GM23338 (cell line): ENCODE measurements at regions not wholly inside any gene's neighbourhood (a gene's known extent, or its start where the extent isn't known, plus 50 kb on each side); places are given as distances from the start of the nearest gene placed in this dataset.

Source experiments
- ATAC-seq: fragments of 200-7000 bp; cut with Tn5 transposase; 3 replicates; pipeline ENCODE4 v1.9.1; 2020
- DNase-seq: peaks from one replicate; pipeline ENCODE4 v3.0.0-alpha.2; 2015; ENCODE audit warnings: low spot score
- H2AFZ ChIP-seq: fragments of 200-600 bp; sonication (generic); 2 replicates; pipeline ENCODE4 v1.8.0; 2016; ENCODE audit warnings: antibody characterized with exemption, mild to moderate bottlenecking, moderate library complexity
- H3F3A ChIP-seq: fragments of 200-600 bp; sonication (generic); replicated peaks from 2 replicates; pipeline ENCODE4 v1.8.0; 2017; ENCODE audit warnings: antibody characterized with exemption, mixed run types, low read depth
- H3K27ac ChIP-seq: fragments of 200-600 bp; sonication (generic); 2 replicates; pipeline ENCODE4 v1.6.1; 2016; ENCODE audit warnings: low read depth
- H3K27me3 ChIP-seq: fragments of 200-600 bp; sonication (generic); 2 replicates; pipeline ENCODE4 v1.8.0; 2016; ENCODE audit warnings: mild to moderate bottlenecking, mixed run types, moderate library complexity; ENCODE audit not compliant: insufficient read depth
- H3K36me3 ChIP-seq: fragments of 200-600 bp; sonication (generic); 2 replicates; pipeline ENCODE4 v1.8.0; 2016; ENCODE audit warnings: mild to moderate bottlenecking; ENCODE audit not compliant: insufficient read depth
- H3K4me1 ChIP-seq: fragments of 200-600 bp; sonication (generic); 2 replicates; pipeline ENCODE4 v1.8.0; 2016; ENCODE audit warnings: mild to moderate bottlenecking, moderate library complexity; ENCODE audit not compliant: insufficient read depth
- H3K4me2 ChIP-seq: fragments of 200-600 bp; sonication (generic); 2 replicates; pipeline ENCODE4 v1.7.1; 2017; ENCODE audit warnings: mixed run types
- H3K4me3 ChIP-seq: fragments of 200-600 bp; sonication (generic); 2 replicates; pipeline ENCODE4 v1.6.1; 2016; ENCODE audit warnings: mixed run types
- H3K79me2 ChIP-seq: fragments of 200-600 bp; sonication (generic); replicated peaks from 2 replicates; pipeline ENCODE4 v1.8.0; 2017; ENCODE audit warnings: mild to moderate bottlenecking; ENCODE audit not compliant: insufficient read depth
- H3K9me2 ChIP-seq: fragments of 200-600 bp; sonication (generic); 2 replicates; pipeline ENCODE4 v1.8.0; 2017; ENCODE audit not compliant: insufficient read depth
- H4K20me1 ChIP-seq: fragments of 200-600 bp; sonication (generic); replicated peaks from 2 replicates; pipeline ENCODE4 v1.8.0; 2017; ENCODE audit warnings: mild to moderate bottlenecking; ENCODE audit not compliant: insufficient read depth
- H3K27ac Mint-ChIP-seq: 2 replicates; pipeline ENCODE4 v1.8.0; 2020; ENCODE audit warnings: inconsistent platforms, mild to moderate bottlenecking, moderate library complexity, mixed read lengths
- H3K27me3 Mint-ChIP-seq: 3 replicates; pipeline ENCODE4 v1.8.0; 2022; ENCODE audit warnings: low read depth, mild to moderate bottlenecking, moderate library complexity, mixed read lengths, inconsistent platforms; ENCODE audit not compliant: insufficient read depth, poor library complexity
- H3K36me3 Mint-ChIP-seq: 3 replicates; pipeline ENCODE4 v1.8.0; 2021; ENCODE audit warnings: low read depth, mild to moderate bottlenecking, inconsistent platforms, moderate library complexity, mixed read lengths
- H3K4me1 Mint-ChIP-seq: 3 replicates; pipeline ENCODE4 v1.8.0; 2020; ENCODE audit warnings: mild to moderate bottlenecking, inconsistent platforms, mixed read lengths
- H3K4me3 Mint-ChIP-seq: 3 replicates; pipeline ENCODE4 v1.8.0; 2021; ENCODE audit warnings: moderate library complexity, mild to moderate bottlenecking, inconsistent platforms, mixed read lengths
- H3K9me3 Mint-ChIP-seq: 3 replicates; pipeline ENCODE4 v1.8.0; 2020; ENCODE audit warnings: moderate library complexity, mild to moderate bottlenecking, inconsistent platforms, mixed read lengths
- ETS1 ChIP-seq: IDR thresholded peaks from 2 replicates; pipeline ENCODE4 v1.6.1; 2016; ENCODE audit warnings: antibody characterized with exemption
- EZH2 ChIP-seq: fragments of 200-600 bp; sonication (generic); IDR thresholded peaks from one replicate; pipeline ENCODE4 v1.8.0; 2017; ENCODE audit warnings: antibody characterized with exemption, mild to moderate bottlenecking, low read depth; ENCODE audit not compliant: unreplicated experiment
- EZH2phosphoT487 ChIP-seq: fragments of 200-600 bp; sonication (generic); IDR thresholded peaks from one replicate; pipeline ENCODE4 v1.8.1; 2018; ENCODE audit warnings: antibody characterized with exemption; ENCODE audit not compliant: unreplicated experiment
- NANOG ChIP-seq: IDR thresholded peaks from 2 replicates; pipeline ENCODE4 v1.6.1; 2016; ENCODE audit warnings: antibody characterized with exemption, borderline replicate concordance
- POLR2AphosphoS5 ChIP-seq: IDR thresholded peaks from 2 replicates; pipeline ENCODE4 v1.6.1; 2016; ENCODE audit warnings: antibody characterized with exemption, low read depth
- ZNF114 ChIP-seq: fragments of 250-450 bp; sonication (Bioruptor Pico); IDR thresholded peaks from 2 replicates; pipeline ENCODE4 v1.5.0; 2020; ENCODE audit warnings: mild to moderate bottlenecking, moderate library complexity
- ZNF331 ChIP-seq: fragments of 250-450 bp; sonication (Bioruptor Pico); IDR thresholded peaks from 2 replicates; pipeline ENCODE4 v1.5.0; 2020; ENCODE audit warnings: low read depth, mild to moderate bottlenecking, moderate library complexity
- ZNF462 ChIP-seq: fragments of 250-450 bp; sonication (Bioruptor Pico); IDR thresholded peaks from 2 replicates; pipeline ENCODE4 v1.5.0; 2020; ENCODE audit warnings: mild to moderate bottlenecking, moderate library complexity

DNA sequence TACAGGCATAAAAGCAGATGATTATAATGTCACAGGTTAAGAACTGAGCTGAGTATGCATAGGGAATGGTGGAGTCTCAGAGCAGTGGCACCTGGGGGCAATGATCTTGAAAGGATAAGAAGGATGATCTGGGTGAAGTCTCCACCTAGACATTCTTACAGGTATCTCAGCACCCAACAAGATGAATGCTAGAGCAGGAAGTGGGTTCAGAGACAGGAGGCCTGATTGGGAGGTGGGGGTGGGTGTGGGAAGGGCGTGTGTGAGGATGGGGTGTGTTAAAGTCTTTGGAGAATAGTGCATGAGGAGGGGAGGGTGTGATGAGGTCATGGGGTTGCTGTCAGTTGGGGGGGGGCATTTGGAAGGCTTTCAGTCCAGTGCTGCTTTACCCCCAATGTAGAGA, 78.8 kb upstream of the UPP2 start:
- Histone ChIP-seq H3K36me3 (no peaks in the 10 kb centered on the region), H3K27me3 (no peaks in the 10 kb centered on the region), H4K20me1 (no peaks in the 10 kb centered on the region), H2AFZ (no peak overlapping the region), H3K4me1 (no peaks in the 10 kb centered on the region), H3K27ac (no peak overlapping the region), H3K79me2 (no peaks in the 10 kb centered on the region), H3K4me3 (no peak overlapping the region), H3K4me2 (no peak overlapping the region), H3F3A (no peaks in the 10 kb centered on the region), H3K9me2 (peaks cover 6% of the 10 kb centered on the region; the same call in 1 of the 2 replicates)
- no peaks in the 10 kb centered on the region for H3K27me3 Mint-ChIP-seq
- no peaks in the 10 kb centered on the region for H3K36me3 Mint-ChIP-seq
- TF ChIP-seq ZNF462 (CRISPR knock-in tag) (no peak), POLR2AphosphoS5 (no peak), NANOG (no peak), EZH2 (no peak), EZH2phosphoT487 (no peak), ZNF331 (CRISPR knock-in tag) (no peak), ZNF114 (CRISPR knock-in tag) (no peak), ETS1 (no peak)
- DNase-seq (no peak), ATAC-seq (no peak)
- no peaks in the 10 kb centered on the region for H3K9me3 Mint-ChIP-seq
- H3K4me3 Mint-ChIP-seq, result no peak overlapping the region
- H3K4me1 Mint-ChIP-seq, result peaks cover 7% of the 10 kb centered on the region; the same call in 2 of the 3 replicates
- H3K27ac Mint-ChIP-seq, result no peak overlapping the region
